Islet of Langerhans (tissue), 1 donor: ENCODE measurements at regions not wholly inside any gene's neighbourhood (a gene's known extent, or its start where the extent isn't known, plus 50 kb on each side); places are given as distances from the start of the nearest gene placed in this dataset.

Source experiments
- FAIRE-seq: peaks from one replicate; lab custom pipeline; 2011; peaks lifted over from hg19 to GRCh38; lab: Jason Lieb, UNC

DNA sequence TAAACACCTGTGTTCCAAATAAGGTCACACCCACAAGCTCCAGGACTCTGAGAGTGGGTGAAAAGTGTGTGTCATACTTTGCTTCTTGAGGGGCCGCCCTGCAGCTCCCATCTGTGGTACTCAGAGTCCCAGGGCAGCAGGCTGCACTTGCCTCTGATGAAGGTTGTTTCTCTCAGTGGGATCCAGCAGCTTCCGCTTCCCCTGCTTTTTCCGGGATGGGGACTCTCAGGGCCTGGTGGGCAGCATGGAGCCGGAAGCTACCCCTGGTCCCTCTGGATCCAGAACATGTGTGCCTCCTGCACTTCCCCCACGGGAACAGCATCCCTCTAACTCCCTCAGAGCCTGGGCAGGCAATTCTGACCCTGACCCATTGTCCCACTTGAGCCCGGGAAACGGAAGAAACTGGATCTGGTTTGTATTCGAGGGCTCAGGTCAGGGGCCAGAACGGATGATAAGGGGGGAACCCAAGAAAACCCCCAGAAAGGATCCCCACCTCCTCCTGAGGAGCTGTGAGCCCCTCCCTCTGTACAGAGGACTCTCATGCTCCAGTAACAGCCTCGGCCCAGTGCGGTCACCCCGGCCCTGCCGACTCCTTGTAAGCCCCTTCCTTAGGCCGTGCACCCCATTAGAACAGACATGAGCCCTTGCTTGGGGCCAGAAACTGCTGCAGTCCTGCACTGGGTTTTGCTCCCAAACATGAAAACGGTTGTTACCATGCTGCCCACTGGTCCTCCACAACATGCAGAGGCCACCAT, 189.5 kb upstream of the C1orf174 start:
- FAIRE-seq = no peak

DNA sequence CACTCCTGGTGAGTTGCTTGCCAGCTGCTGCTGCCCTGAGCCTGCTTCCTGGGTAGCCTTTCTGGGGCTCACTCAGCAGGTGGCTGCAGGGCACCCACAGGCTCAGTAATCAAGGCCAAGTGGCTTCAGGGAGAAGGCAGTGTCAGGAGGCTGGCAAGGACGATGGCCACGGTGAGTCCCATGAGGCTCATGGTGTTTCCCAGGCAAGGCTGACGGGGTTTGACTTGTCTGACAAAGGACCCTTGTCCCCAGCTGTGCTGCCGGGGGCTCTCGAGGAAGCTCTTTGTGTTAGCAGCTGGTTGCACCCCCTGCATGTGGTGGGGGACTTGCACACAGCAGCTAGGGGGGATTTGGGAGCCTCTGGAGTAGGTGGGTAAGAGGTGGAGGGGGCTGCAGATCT, 190.5 kb upstream of the C1orf174 start:
- FAIRE-seq = no peak

DNA sequence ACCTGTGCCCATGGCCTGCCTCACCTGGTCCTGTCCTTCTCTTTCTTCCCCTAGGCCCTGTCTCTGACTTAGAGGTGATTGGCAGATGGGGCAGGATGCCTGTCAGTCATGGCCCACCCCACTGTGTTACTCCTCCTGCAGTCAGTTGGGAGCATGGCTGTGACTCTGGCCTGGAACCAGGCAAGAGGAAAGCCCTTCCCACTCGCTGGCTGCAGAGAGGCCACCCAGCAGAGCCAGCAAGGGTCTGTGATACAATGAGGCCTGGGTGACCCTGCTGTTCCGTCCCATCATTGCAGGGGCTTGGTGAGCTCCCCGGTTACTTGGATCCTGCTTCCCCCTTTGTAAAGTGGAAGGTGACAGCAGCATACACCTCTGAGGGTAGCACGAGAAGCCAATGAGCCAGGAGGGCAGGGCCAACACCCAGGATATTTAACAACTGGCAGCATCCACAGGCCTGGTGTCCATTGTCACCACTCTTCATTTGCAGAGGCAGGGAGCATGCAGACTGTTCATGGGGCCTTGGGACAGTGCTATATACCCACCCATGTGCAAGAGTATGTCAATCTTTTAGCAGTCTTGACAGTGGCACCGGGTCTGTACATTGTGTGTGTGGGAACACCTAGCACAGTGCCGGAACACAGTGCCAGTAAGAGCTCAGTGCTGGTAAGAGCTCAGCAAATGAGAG, 191.0 kb upstream of the C1orf174 start:
- FAIRE-seq = no peak

DNA sequence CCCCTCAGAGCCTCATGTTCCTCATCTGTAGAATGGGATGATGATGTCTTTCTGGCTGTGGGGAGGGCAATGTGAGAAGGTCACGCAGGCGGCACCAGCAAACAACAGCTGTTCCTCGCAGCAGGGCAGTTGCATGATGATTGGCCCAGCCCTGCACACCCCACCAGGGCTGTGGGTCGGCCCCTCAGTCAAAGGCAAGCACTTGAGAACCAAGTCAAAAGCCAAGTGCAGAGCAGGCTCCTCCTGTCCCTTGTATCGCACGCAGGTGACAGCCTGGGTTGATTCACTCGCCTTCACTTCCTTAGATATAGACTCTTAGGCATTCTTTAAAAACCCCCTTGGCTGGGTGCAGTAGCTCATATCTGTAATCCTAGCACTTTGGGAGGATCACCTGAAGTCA, 191.9 kb upstream of the C1orf174 start:
- FAIRE-seq = no peak

DNA sequence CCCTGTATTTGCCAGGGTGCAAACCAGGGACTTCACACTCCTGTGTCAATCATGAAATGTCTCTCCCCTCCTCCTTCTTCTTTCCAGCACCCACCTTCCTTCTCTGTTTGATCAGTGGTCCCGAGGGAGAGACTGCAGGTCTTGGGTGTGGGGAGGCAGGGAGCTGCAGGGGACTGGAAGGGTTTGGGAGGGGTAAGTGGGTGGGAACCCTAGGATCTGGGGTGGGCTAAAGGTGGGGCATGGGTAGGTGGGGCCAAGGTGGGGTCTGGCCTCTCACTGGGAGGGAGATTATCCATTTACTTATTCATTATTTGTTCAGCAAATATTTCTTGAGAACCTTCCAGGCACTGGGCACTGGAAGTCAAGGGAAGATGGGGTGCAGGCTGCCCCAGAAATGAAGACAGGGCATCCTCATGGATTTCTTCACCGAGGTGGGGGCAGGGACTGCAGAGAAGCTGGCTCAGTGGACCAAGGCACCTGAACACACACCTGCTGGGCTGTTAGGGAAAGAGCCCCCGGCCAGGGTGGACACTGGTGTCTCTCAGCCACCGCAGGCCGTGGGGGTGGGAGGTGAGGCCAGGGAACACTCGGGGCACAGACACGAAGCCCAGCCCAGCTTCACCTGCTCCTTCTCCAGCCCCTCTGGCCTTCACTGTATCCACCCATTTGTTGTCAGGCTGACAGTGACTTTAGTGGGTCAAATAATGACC, 193.9 kb upstream of the C1orf174 start:
- FAIRE-seq = no peak

DNA sequence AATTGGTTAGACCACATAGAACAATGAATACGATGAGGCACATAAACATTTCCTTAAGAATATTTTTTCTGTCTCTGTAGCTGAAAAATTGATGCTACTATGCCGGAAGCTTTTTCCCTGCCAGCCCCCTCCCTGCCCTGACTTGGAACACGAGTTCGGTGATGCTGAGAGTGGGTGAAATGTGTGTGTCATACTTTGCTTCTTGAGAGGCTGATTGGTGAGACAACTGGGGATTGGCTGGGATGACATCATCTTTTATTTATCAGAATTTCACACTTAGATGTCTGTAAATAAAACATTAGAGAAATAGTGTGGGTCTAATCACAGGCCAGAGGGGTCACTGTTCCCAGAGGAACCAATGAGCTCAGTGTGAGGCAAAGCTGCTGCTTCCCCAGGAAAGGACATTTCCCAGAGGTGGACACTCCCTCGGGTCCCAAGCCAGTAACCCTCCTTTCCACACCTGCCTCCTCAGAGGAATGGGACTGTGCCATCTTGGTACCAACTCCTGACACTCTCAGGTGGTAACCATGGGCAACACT, 195.4 kb upstream of the C1orf174 start:
- no peak for FAIRE-seq

DNA sequence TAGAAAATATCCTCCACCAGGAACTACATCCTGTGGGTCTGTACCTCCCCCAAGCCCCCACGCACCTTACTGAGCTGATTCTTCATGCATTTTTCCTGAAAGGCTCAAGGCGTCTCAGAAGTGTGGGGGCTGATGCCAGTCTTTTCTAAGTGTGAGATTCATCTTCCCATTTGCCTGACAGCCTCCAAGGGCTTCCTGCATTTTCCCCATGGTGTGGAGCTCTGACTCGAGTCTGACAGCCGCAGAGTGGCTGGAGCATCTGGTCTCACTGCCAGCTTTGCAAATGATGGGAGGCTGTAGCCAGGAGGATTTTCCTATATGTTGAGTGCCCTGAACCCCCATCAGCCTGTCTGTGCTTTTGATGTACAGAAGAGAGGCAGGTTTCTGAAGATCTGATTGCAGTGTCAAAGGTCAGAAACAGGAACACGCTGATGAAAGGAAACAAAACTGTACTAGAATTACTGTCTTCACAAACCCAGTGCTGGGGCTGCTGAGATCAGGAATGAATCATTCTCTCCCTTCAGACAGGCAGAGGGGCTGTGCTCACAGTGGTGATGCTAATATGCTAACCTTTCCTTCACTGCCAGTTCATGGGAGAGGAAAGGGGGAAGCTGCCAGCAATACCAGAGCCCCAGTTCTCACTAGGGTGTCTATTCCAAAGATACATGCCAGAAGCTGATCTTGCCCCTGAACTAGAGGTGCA, 201.5 kb upstream of the C1orf174 start:
- FAIRE-seq = no peak

DNA sequence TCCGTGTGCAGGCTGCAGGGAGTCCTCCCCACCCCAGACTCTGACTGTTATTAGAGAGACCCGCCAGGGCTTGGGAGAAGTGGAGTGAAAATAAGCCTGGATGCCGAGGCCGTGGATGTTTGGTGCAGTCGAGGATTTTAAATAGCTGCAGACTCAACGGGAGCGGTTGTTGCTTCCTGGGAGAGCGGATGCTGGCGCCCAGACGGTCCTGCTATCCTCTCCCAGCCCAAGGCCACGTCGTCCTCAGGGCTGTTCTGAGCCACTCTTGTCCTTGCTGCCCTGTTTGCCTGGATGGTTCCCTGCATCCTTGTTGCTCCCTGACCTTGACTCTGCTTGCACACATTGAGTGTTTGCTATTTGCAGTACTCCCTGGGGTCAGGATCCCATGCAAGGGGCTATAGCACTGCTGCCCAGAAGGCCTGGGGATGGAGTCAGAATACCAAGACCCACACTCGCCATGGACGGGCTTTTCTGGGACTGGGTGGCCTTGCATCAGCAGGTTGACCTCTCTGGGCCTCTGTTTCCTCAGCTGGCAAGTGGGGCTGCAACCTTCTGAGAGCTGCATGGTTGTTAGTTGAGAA, 205.3 kb upstream of the C1orf174 start:
- FAIRE-seq = no peak

DNA sequence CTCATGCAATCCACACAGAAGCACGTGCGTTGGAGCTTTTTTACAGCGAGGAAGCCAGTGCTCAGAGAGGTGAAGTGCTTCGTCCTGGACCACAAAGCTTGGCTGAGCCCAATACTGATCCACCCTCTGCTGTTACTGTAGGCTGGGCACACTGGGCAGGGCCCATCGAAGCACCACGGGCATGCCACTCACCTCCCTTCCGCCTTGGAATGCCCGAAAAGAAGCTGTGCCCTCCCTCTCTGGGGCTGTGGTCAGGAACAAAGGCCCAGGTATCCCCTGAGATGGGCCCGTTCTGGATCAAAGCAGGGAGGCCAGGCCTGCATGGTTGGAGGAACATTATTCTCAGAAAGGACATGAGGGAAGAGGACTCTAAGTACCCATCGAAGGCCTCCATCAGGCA, 206.7 kb upstream of the C1orf174 start:
- no peak for FAIRE-seq

DNA sequence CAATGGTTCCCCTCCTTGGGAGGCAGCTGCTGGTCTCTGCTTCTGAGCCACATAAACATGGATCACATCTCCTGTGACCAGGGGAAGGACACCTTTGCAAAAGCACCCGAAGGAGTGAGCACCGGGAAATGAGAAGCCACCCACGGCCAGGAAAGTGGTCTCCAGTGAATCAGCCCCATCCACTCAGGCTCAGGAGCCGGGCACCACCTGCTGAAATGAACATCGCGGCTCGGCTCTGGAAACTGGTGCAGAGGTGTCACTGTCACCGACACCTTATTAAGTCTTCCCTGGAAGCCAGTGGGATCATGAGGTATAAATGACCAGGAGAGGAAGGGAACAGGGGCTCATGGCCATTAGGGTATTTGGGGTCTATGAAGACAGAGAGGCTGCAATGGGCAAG, 207.2 kb upstream of the C1orf174 start:
- no peak for FAIRE-seq

DNA sequence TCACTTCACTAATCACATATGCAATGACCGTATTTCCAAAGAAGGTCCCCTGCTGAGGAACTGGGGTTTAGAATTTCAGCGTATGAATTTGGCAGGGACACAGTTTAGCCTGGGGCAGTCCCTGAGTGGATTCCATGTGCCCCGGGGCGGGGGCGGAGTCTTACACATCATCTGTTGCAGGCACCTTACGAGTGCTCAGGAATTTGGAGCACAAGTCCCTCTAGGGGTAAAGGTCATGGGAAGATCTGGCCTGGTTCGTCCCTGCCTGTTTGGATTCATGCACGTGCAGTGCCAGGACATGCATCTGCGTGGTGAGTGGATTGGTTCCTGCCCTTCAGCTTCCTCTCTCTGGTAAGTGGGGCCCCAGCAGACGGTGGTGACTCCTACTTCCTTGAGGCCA, 208.3 kb upstream of the C1orf174 start:
- FAIRE-seq = no peak

DNA sequence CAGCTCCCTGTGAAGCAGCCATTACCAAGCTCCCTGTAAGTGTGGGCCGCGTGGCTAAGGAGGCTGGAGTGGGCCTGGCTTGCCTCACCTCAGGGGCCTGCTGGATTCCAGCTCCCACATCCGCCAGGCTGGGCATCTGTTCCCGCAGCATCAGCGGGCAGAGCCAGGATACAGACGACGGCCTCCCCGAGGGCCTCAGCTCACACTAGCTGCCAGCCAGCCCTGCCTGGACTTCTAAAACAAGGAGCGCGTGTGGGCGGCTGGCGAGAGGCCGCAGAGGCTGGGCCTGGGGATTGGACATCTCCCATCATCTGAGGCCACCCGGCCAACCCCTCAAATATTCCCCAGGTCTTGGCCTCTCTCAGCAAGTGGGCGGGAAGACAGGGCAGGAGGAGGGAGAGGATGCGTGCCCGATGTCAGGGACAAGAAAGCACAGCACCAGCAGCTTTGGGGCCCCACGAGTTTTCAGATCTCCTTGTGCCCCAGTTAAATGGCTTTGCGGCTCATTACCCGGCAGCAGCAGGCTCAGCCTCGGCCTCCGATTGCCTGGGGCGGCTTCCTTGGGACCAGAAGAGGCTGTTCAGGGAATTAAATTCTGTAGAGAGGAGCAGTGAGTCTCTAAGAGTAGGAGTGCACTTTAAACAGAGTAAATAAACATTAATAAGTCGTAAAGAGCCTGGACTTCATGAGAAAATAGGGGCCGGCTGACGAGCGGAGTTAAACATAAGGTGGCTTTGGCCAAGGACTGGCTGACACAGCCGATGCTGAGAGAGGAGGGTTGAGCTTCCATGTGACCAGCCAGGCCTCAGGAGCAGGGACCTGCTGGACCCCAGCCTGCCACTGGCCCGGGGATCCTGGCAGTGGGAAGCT, 208.9 kb upstream of the C1orf174 start:
- FAIRE-seq = no peak

DNA sequence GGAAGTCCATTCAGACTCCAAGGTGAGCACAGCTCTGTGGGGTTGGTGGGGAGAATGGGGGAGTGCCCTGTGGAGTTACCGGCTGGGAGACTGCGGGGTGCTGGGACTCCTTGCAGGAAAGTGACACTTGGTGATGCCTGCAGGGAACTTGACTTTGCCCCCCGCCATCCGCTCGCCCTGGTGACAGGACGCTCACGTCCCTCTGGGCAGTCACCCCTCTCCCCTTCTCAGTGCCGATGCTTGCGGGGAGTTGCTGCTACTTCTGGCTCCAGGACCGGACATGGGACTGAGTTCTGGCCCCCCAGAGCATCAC, 209.5 kb upstream of the C1orf174 start:
- FAIRE-seq = no peak

DNA sequence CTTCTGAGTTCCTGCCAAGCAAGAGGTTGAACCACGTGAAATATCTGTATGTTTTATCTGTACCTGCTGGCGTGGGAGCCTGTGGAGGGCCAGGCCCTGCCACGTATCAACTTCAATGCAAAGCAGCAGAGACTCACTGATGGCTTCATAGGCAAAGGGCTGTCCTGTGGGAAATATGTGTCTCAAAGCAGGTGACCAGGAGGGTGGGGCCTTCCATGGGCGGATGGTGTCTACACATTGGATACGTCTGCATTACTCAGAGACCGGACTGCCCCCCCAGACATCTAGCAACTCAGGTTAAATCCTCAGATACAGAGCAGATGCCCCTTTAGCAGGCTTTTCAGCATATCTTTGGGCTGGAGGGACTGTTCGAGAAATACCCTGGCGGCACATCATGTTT, 210.8 kb upstream of the C1orf174 start:
- no peak for FAIRE-seq

DNA sequence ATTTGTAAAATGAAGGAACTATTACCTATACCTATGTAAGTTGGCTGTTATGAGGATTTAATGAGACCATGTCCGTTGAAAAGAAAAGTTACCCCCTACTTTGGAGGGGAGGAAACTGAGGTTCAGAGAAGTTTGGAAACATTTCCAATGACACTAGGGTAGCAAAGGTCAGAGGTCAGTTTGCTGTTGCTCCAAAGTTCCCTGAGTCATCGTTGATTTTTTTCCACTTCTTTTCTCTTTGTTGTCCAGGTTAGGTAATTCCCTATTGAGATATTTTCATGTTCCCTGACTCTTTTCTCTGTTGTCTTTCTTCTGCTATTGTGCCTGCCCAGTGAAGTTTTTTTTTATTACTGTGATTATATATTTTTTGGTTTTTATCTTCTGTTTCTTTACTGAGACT, 213.8 kb upstream of the C1orf174 start:
- no peak for FAIRE-seq

DNA sequence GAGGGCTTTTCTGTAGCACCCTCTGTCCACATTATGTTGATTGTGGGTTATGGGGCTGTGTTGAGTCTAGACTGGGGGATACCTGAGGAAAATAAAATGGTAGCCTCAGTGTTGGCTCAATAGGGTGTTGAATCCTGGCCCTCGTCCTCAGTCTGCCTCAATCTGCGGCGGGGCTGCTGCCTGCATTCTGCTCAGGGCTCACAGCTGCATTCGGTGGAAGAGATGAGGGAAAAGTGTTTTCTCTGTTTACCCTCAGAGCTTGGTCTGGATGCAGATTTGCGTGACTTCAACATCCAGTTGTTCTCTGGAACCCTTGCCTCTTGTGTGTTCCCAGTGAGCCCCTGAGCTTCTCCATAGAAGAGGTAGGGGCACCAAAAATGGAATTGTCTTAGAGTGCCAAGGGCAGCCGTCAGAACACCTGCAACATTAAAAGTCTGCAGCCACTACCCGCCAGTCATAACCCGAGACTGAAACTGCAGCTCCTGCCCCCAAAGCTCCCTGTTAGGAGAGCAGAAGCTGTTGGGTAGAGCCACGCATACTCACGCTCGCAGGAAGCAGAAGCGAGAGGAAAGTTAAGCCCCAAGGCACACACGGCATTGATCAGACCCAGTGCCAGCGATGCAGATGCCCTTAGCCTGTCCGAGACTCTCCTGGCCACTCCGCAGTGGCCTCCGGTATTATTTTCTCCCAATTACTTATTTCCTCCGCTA, 215.3 kb upstream of the C1orf174 start:
- no peak for FAIRE-seq

DNA sequence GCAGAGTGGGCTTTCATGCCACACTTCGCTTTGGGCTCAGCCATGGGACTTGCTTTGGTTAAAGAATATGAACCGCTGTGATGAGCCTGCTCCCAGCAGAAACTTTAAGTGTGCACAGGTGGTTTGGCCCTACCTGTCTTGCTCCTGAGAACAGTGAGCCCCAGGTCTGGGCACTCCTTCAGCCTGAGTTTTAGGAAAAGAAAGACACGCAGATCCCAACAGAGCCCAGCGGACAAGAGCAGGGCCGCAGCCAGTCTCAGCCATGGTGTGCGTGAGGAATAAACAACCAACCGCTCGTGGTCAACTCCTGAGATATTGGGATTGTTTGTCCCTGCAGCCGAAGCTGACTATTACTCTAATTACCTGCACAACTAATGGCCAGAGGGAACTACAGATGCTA, 217.1 kb upstream of the C1orf174 start:
- FAIRE-seq = no peak

DNA sequence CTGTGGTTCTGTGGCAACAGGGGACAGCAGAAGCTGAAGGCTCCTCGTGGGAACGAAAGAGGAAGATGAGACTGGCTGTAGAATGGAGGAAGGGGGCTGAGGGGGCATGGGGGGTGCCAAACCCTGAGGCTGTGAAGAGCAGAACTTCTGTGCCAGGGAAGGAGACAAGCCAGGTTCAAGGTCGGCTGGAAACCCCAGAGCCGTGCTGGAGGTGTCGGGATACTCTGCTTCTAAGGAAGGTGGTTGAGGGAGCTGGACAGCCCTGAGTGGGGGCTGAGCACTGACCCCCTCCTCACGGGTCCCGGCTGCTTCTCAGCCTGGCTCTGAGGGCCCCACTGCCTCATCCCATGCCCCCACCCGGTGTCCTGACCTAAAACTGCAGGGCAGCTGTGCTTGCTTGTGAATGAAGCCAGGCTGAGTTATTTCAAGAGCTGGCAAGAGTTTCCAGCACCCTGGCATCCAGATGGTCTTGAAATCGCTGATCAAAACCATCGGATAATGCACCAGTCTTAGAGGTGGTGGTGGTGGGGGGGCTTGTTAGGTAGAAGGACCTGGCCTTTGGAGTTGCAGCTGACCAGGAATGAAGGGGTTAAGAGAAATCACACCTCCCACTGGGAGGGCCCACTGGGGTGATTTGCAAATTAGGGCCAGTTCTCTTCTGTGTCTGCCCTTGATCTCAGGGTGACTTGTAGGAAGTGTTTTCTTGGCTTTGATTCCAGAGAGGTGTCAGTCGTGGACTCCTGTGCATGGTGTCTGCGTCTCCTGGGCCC, 218.9 kb upstream of the C1orf174 start:
- FAIRE-seq = no peak

DNA sequence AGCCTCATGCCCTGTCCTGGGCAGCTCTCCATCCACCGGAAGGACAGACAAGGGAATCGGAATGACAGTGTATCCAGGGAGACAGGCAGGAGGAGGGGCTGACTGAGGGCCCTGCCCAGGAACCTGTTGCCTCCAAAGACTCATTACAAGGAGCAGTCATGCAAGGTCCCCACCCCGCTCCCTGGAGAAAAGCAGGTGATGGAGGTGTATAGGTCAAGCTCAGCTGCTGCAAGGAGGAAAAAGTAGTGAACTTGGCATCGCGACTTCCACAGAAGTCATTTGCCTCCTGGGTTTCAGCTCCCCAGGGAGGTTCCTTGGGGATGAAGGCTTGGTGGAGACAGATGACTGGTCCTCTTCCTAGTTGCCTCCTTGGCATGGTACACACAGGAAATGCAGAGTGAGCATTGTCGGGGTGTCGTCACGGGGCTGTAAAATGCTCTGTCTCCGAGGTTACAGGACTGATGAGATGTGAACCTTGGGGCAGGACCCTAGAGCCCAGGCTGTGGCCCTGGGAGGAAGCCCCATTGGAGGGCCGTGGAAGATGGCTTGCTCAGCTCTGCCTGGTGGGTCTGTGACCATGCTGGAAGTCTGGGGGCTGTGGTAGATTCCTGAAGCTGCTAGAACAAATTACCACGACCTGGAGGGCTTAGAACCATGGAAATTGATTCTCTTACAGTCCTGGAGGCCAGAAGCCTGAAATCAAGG, 219.6 kb upstream of the C1orf174 start:
- no peak for FAIRE-seq
